Retinal pigment epithelial cell (primary cell): ENCODE measurements at regions not wholly inside any gene's neighbourhood (a gene's known extent, or its start where the extent isn't known, plus 50 kb on each side); places are given as distances from the start of the nearest gene placed in this dataset.
"Not testable (repeated sequence)": the region's sequence is repeated elsewhere in the genome, so short reads cannot be mapped to it uniquely, and the experiment has no call there.

Experiments used
- DNase-seq: peaks from one replicate; pipeline ENCODE4 v3.0.0-alpha.2; 2010; ENCODE audit warnings: low read depth
- H3K4me3 ChIP-seq: 2 replicates; pipeline ENCODE4 v1.5.1; 2011; ENCODE audit warnings: mild to moderate bottlenecking, low read length, control low read depth, moderate library complexity

DNA sequence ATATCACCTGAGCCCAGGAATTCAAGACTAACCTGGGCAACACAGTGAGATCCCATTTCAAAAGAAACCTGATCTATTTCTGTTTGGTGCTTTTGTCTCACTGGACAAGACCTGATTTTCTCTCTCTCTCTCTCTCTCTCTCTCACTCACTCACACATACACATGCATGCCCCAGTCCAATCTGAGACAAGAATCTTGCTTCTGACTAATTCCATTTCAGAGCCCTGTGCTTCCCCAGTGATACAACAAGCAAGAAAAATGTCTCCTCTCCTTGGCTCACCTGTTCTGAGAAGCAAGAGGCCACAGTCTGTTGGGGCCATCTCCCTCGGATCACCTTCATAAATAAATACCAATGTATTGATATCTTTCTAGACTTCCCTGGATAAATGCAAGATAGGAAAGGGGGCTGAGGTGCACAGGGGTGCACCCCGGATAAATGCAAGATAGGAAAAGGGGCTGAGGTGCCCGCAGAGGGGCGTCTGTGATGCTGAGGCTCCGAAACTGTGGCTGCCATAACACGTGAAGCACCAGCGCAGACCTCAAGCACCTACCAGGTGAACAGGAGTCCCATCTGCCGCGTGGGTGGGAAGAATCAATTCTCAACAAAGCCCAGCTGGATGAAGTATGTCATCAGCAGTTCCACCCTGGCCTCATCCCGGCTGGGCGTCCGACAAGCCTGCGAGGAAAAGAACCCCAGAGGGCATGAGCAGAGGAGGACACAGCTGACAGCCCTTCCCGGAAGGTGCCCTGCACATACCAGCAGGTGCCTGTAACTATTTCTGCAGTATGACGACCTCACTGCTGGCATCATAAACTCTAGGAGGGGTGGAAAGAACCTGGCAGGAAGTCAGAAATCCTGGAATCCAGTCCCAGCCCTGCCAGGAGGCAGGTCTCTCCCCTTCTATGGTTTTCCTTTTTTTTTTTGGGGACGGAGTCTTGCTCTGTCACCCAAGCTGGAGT lies 280.0 kb downstream of the GOLGA6L6 start:
- H3K4me3 ChIP-seq, DNase-seq: not testable (repeated sequence)

DNA sequence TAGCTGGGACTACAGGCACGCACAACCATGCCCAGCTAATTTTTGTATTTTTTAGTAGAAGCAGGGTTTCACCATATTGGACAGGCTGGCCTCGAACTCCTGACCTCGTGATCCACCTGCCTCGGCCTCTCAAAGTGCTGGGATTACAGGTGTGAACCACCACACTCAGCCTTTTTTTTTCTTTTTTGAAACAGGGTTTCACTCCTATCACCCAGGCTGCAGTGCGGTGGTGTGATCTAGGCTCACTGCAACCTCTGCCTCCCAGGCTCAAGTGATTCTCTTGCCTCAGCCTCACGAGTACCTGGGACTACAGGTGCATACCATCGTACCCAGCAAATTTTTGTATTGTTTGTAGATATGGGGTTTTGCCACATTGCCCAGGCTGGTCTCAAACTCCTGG lies 280.9 kb downstream of the GOLGA6L6 start:
- DNase-seq, H3K4me3 ChIP-seq: not testable (repeated sequence)

DNA sequence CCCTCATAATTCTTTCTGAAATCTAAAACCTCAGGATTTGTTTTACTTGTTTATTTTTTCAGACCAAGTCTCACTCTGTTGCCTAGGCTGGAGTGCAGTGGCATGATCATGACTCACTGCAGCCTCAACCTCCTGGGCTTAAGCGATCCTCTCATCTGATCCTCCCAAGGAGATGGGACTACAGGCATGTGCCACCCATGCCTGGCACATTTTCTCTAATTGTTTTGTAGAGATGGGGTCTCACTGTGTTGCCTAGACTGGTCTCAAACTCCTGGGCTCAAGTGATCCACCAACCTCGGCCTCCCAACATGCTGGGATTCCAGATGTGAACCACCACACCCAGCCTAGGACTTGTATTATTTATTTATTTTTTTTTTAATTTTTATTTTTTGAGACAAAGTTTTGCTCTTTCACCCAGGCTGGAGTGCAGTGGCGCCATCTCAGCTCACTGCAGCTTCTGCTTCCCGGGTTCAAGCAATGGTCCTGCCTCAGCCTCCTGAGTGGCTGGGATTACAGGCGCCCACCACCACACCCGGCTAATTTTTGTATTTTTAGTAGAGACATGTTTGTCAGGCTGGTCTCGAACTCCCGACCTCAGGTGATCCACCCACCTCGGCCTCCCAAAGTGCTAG lies 281.9 kb downstream of the GOLGA6L6 start:
- not testable (repeated sequence) for DNase-seq, H3K4me3 ChIP-seq

DNA sequence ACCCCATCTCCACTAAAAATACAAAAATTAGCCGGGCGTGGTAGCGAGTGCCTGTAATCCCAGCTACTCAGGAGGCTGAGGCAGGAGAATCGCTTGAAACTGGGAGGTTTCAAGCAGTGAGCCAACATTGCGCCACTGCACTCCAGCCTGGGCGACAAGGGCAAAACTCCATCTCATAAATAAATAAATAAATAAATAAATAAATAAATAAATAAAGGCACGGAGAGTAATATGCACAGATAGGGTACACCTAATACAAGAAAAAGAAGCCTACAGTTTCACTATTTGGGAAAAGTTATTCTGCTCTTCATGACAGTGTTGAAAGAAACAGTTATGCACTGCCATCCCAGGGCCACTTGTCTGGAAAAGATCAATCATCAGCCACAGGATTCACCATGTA lies 285.2 kb downstream of the GOLGA6L6 start:
- not testable (repeated sequence) for H3K4me3 ChIP-seq, DNase-seq

GRCh38 chr15:20255641-20256040 lies 286.0 kb downstream of the GOLGA6L6 start:
- not testable (repeated sequence) for DNase-seq, H3K4me3 ChIP-seq

DNA sequence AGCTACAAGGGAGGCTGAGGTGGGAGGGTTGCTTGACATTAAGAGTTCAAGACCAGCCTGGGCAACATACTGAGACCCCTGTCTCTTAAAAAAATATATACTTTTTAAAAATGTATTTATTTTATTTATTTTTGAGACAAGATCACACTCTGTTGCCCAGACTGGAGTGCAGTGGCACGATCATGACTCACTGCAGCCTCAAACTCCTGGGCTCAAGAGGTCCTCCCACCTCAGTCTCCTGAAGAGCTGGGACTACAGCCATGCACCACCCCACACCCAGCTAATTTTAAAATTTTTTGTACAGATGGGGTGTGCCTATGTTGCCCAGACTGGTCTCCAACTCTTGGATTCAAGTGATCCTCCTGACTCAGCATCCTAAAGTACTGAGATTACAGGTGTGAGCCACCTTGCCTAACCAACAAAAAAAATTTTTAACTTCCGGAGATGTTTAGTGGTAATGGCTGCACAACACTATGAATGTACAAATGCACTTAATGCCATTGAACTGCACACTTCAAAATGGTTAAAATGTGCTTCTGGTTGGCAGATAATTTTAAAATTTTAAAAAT lies 288.5 kb downstream of the GOLGA6L6 start:
- H3K4me3 ChIP-seq, DNase-seq: not testable (repeated sequence)

- DNase-seq, H3K4me3 ChIP-seq: not testable (repeated sequence)
Observed at GRCh38 chr15:20252040-20252439, 289.6 kb downstream of the GOLGA6L6 start.

GRCh38 chr15:20251214-20252005 lies 290.2 kb downstream of the GOLGA6L6 start:
- not testable (repeated sequence) for DNase-seq, H3K4me3 ChIP-seq

GRCh38 chr15:20250206-20250605 lies 291.4 kb downstream of the GOLGA6L6 start:
- not testable (repeated sequence) for H3K4me3 ChIP-seq, DNase-seq

DNA sequence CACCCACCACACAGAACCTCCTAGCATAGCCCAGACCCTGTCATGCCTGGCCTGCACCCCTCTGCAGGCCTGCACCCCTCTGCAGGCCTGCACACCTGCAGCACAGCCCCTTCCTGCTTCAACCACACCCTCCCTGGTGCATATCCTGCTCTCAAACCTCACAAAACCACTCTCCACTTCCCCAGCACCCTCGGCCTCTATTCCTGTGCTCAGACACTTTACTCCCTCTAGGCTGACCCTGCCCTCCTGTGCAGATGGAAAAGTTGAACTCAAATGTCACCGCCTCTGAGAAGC lies 292.0 kb downstream of the GOLGA6L6 start:
- H3K4me3 ChIP-seq, DNase-seq: not testable (repeated sequence)

DNA sequence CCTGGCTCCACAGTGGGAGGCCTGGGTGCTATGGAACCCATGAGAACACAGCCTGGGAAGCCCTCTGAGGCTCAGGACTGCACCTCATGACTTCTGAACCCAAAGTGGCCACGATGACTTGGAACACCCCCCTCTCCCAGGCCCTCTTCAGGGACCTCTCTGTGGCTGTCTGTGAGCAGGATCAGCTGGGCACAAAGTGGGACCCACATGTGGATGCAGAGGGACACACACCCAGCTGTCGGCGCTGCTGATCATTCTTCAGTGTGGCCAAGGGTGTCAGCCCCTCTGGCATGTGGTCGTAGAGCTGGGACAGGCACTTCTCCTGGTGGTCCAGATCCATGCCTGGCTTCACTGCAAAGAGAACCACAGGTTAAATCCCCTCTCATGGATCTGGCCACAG lies 293.2 kb downstream of the GOLGA6L6 start:
- DNase-seq, H3K4me3 ChIP-seq: not testable (repeated sequence)

DNA sequence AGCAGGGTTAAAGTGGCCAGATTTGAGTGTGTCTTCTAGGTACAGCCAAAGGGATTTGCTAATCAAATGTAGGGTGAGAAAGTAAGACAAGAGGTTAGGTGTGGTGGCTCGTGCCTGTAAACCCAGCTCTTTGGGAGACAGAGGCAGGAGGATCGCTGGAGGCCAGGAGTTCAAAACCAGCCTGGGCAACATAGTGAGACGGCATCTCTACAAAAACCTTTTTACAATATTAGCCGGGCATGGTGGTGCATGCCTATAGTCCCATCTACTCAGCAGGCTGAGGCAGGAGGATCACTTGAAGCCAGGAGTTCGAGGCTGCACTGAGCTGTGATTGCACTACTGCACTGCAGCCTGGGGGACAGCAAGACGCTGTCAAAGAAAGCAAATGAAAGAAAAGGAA lies 294.5 kb downstream of the GOLGA6L6 start:
- DNase-seq, H3K4me3 ChIP-seq: not testable (repeated sequence)

DNA sequence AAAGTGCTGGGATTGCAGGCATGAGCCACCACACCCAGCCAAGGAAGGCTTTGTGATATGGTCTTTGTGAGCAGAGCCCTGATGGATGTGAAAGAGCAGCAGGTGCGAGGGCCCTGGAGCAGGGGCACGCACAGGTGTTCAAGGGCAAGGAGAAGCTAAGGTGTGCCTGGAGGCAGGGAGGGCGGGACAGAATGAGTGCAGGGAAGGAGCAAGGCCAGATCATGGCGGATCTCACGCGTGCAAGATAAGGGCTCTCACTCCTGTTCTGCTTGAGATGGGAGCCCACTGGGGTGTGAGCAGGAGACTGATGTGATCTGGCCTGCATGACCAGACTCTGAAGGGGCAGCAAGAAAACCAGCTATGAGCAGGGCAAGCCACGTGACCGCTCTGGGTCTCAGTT lies 295.0 kb downstream of the GOLGA6L6 start:
- not testable (repeated sequence) for DNase-seq, H3K4me3 ChIP-seq

DNA sequence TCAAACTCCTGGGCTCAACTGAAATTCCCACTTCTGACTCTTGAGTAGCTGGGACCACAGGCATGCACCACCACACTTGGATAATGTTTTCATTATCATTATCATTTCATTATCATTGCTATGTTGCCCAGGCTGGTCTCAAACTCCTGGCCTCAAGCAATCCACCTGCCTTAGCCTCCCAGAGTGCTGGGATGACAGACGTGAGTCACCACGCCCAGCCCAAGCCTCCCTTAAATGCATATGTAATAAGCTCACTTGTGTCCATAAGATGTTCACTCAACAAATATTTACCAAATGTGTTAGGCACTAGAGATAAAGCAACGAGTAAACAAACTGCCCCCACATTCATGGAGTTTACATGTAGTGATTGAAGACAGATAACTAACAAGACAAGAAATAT lies 295.7 kb downstream of the GOLGA6L6 start:
- DNase-seq, H3K4me3 ChIP-seq: not testable (repeated sequence)

- H3K4me3 ChIP-seq, DNase-seq: not testable (repeated sequence)
Observed at GRCh38 chr15:20244792-20245191, 296.8 kb downstream of the GOLGA6L6 start.

DNA sequence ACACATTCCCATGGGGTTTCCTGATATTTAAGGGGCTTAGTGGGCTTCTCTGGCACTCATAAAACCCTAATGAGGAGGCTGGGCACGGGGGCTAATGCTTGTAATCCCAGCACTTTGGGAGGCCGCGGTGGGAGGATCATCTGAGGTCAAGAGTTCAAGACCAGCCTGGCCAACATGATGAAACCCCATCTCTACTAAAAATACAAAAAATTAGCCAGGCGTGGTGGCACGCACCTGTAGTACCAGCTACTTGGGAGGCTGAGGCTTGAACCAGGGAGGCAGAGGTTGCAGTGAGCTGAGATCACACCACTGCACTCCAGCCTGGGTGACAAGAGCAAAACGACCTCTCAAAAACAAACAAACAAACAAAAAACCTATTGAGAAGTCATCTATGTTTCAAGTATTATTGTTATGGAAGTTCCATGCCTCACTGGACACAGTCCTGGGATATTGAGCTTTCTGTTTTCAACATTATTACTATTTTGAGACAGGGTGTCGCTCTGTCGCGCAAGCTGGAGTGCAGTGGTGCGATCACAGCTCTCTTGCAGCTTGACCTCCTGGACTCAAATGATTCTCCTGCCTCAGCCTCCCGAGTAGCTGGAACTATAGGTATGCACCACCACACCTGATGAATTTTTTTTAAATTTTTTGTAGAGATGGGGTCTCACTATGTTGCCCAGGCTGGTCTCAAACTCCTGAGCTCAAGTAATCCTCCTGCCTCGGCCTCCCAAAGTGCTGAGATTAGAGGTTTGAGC lies 297.9 kb downstream of the GOLGA6L6 start:
- H3K4me3 ChIP-seq, DNase-seq: not testable (repeated sequence)

DNA sequence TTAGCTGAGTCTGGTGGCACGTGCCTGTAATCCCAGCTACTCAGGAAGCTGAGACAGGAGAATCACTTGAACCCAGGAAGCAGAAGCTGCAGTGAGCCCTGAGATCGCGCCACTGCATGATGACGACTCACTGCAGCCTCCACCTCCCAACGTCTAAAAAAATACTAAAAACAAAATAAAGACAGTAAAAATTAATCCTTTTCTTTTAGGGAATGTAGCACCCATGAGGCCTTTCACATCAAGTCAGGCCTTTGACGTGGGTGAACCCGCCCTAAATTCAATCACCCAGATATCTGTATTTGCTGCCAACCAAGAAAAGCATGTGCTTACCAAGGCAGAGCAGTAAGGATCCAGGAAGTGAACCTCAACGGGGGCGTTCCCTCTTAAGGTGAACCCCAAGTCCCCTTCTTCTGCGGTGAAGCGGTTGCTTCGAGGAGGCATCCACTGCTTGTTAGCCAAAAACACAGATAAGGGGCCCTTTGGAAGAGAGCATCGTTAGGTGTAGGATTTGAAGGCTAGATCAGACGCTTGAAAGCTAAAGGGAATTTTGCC lies 301.2 kb downstream of the GOLGA6L6 start:
- H3K4me3 ChIP-seq, DNase-seq: not testable (repeated sequence)

GRCh38 chr15:20239186-20239585 lies 302.4 kb downstream of the GOLGA6L6 start:
- H3K4me3 ChIP-seq, DNase-seq: not testable (repeated sequence)
